H9 (cell line): ENCODE measurements at regions not wholly inside any gene's neighbourhood (a gene's known extent, or its start where the extent isn't known, plus 50 kb on each side); places are given as distances from the start of the nearest gene placed in this dataset.

Experiments
- DNase-seq: peaks from one replicate; pipeline ENCODE4 v3.0.0-alpha.2; 2017
- H2AFZ ChIP-seq: one replicate; pipeline ENCODE4 v1.6.1; 2013; ENCODE audit warnings: mild to moderate bottlenecking, low read length, control low read depth, moderate library complexity
- H2AK5ac ChIP-seq: 2 replicates; pipeline ENCODE4 v1.6.1; 2013; ENCODE audit warnings: low read length, control low read depth, mixed read lengths; ENCODE audit not compliant: insufficient read length
- H2BK120ac ChIP-seq: one replicate; pipeline ENCODE4 v1.6.1; 2013; ENCODE audit warnings: low read depth, mild to moderate bottlenecking, low read length, control low read depth, inconsistent platforms; ENCODE audit not compliant: poor library complexity, severe bottlenecking
- H2BK12ac ChIP-seq: 2 replicates; pipeline ENCODE4 v1.6.1; 2013; ENCODE audit warnings: low read length, control low read depth, mixed read lengths, low read depth; ENCODE audit not compliant: insufficient read length
- H2BK15ac ChIP-seq: 2 replicates; pipeline ENCODE4 v1.6.1; 2013; ENCODE audit warnings: low read depth, low read length, control low read depth
- H2BK20ac ChIP-seq: one replicate; pipeline ENCODE4 v1.6.1; 2013; ENCODE audit warnings: low read depth, mild to moderate bottlenecking, low read length, control low read depth, inconsistent platforms; ENCODE audit not compliant: poor library complexity, severe bottlenecking
- H2BK5ac ChIP-seq: 2 replicates; pipeline ENCODE4 v1.6.1; 2013; ENCODE audit warnings: low read length, control low read depth, mixed read lengths; ENCODE audit not compliant: insufficient read length
- H3K14ac ChIP-seq: 2 replicates; pipeline ENCODE4 v1.6.1; 2013; ENCODE audit warnings: low read length, control low read depth; ENCODE audit not compliant: insufficient read depth
- H3K18ac ChIP-seq: 2 replicates; pipeline ENCODE4 v1.6.1; 2013; ENCODE audit warnings: low read depth, mild to moderate bottlenecking, mixed read lengths, low read length, control low read depth; ENCODE audit not compliant: insufficient read length
- H3K23ac ChIP-seq: 2 replicates; pipeline ENCODE4 v1.6.1; 2013; ENCODE audit warnings: low read length, control low read depth, mixed read lengths, low read depth; ENCODE audit not compliant: insufficient read length
- H3K23me2 ChIP-seq: 2 replicates; pipeline ENCODE4 v1.6.1; 2013; ENCODE audit warnings: low read depth, mild to moderate bottlenecking, mixed read lengths, low read length, control low read depth; ENCODE audit not compliant: insufficient read length, poor library complexity, severe bottlenecking
- H3K27ac ChIP-seq: 2 replicates; pipeline ENCODE4 v1.5.1; 2013; ENCODE audit warnings: low read length, control low read depth, mixed read lengths, low read depth; ENCODE audit not compliant: insufficient read length
- H3K27me3 ChIP-seq: 2 replicates; pipeline ENCODE4 v1.6.1; 2013; ENCODE audit warnings: low read length, control low read depth, inconsistent platforms; ENCODE audit not compliant: insufficient read depth
- H3K4ac ChIP-seq: 2 replicates; pipeline ENCODE4 v1.6.1; 2013; ENCODE audit warnings: low read depth, mild to moderate bottlenecking, control low read depth, inconsistent platforms, low read length, moderate library complexity
- H3K4me1 ChIP-seq: 2 replicates; pipeline ENCODE4 v1.6.1; 2013; ENCODE audit warnings: low read length, control low read depth, inconsistent platforms; ENCODE audit not compliant: insufficient read depth
- H3K4me2 ChIP-seq: 2 replicates; pipeline ENCODE4 v1.6.1; 2013; ENCODE audit warnings: low read length, control low read depth, mixed read lengths; ENCODE audit not compliant: insufficient read length, insufficient read depth
- H3K56ac ChIP-seq: 2 replicates; pipeline ENCODE4 v1.6.1; 2013; ENCODE audit warnings: low read depth, mild to moderate bottlenecking, mixed read lengths, low read length, control low read depth; ENCODE audit not compliant: insufficient read length
- H3K79me1 ChIP-seq: 2 replicates; pipeline ENCODE4 v1.6.1; 2013; ENCODE audit warnings: low read depth, mild to moderate bottlenecking, moderate library complexity, low read length, control low read depth, inconsistent platforms; ENCODE audit not compliant: insufficient read depth, poor library complexity, severe bottlenecking
- H3K79me2 ChIP-seq: 2 replicates; pipeline ENCODE4 v1.6.1; 2013; ENCODE audit warnings: low read length, control low read depth, inconsistent platforms; ENCODE audit not compliant: insufficient read depth
- H3K9ac ChIP-seq: 2 replicates; pipeline ENCODE4 v1.6.1; 2013; ENCODE audit warnings: low read length, control low read depth, mixed read lengths; ENCODE audit not compliant: insufficient read length; ENCODE audit errors: extremely low read depth
- H3K9me3 ChIP-seq: one replicate; pipeline ENCODE4 v1.6.1; 2013; ENCODE audit warnings: low read depth, low read length, inconsistent platforms; ENCODE audit not compliant: control insufficient read depth
- H3T11ph ChIP-seq: one replicate; pipeline ENCODE4 v1.6.1; 2013; ENCODE audit warnings: mild to moderate bottlenecking, low read length, control low read depth, inconsistent platforms
- H4K20me1 ChIP-seq: one replicate; pipeline ENCODE4 v1.6.1; 2013; ENCODE audit not compliant: control insufficient read depth, insufficient read length, insufficient read depth
- H4K5ac ChIP-seq: 2 replicates; pipeline ENCODE4 v1.6.1; 2013; ENCODE audit warnings: low read depth, mild to moderate bottlenecking, mixed read lengths, low read length, control low read depth; ENCODE audit not compliant: insufficient read length
- H4K8ac ChIP-seq: replicated peaks from 2 replicates; pipeline ENCODE4 v1.6.1; 2013; ENCODE audit warnings: low read length, control low read depth, mixed read lengths, low read depth; ENCODE audit not compliant: insufficient read length
- H4K91ac ChIP-seq: 2 replicates; pipeline ENCODE4 v1.6.1; 2013; ENCODE audit warnings: low read depth, mild to moderate bottlenecking, moderate library complexity, mixed read lengths, low read length, control low read depth; ENCODE audit not compliant: insufficient read length
- H3K27ac Mint-ChIP-seq, 3 experiments: 2 replicates in 2 of 3; 3 replicates in 1 of 3; pipeline ENCODE4 v1.8.0; 2020 to 2021; ENCODE audit warnings: mixed read lengths in 3 of 3, mild to moderate bottlenecking in 1 of 3, moderate library complexity in 1 of 3
- H3K27me3 Mint-ChIP-seq: 2 replicates; pipeline ENCODE4 v1.8.0; 2021; ENCODE audit warnings: low read depth, mild to moderate bottlenecking, moderate library complexity, mixed read lengths
- H3K36me3 Mint-ChIP-seq, 3 experiments: 2 replicates in 2 of 3; 3 replicates in 1 of 3; pipeline ENCODE4 v1.8.0; 2020 to 2021; ENCODE audit warnings: low read depth in 3 of 3, mixed read lengths in 3 of 3; ENCODE audit not compliant: insufficient read depth in 1 of 3
- H3K4me1 Mint-ChIP-seq, 2 experiments: 2 replicates each; pipeline ENCODE4 v1.8.0; 2020; ENCODE audit warnings: mixed read lengths in 2 of 2
- H3K4me3 Mint-ChIP-seq, 2 experiments: 2 replicates in 1 of 2; 3 replicates in 1 of 2; pipeline ENCODE4 v1.8.0; 2020 to 2021; ENCODE audit warnings: mild to moderate bottlenecking in 2 of 2, mixed read lengths in 2 of 2, moderate library complexity in 1 of 2
- H3K9me3 Mint-ChIP-seq, 2 experiments: 2 replicates in 1 of 2; 3 replicates in 1 of 2; pipeline ENCODE4 v1.8.0; 2020; ENCODE audit warnings: mild to moderate bottlenecking in 2 of 2, mixed read lengths in 2 of 2, moderate library complexity in 1 of 2
- CTCF ChIP-seq: fragments of 200-600 bp; sonication (generic); conservative IDR thresholded peaks from 3 replicates; pipeline ENCODE4 v1.8.0; 2021; ENCODE audit warnings: antibody characterized with exemption, mild to moderate bottlenecking
- WGBS: extraction: QIAGEN DNeasy Blood & Tissue Kit; methylation state at CpG from one replicate; pipeline ENCODE4 v1.1.7; 2013; ENCODE audit warnings: missing lambda C conversion rate, low lambda C conversion rate, mixed read lengths; ENCODE audit not compliant: insufficient read length; ENCODE audit errors: extremely low coverage; 5-methylcytosine and 5-hydroxymethylcytosine counted together

- H3K56ac ChIP-seq: no peak overlapping the region
- H3K4me1 Mint-ChIP-seq: peaks cover 40 to 57% of the 10 kb centered on the region in 2 experiments
- H3K14ac ChIP-seq: no peak overlapping the region; the same call in 1 of the 2 replicates
- peak overlapping the region; percentile 81 for H2AFZ ChIP-seq
- H2BK20ac ChIP-seq: no peak overlapping the region
- no peak overlapping the region for H4K91ac ChIP-seq
- H3K27me3 ChIP-seq: no peaks in the 10 kb centered on the region
- no peaks in the 10 kb centered on the region for H3K79me1 ChIP-seq
- no peak overlapping the region for H3T11ph ChIP-seq
- H3K79me2 ChIP-seq: no peaks in the 10 kb centered on the region
- no peak overlapping the region for H2BK12ac ChIP-seq
- peak overlapping the region; percentile 13 for H3K4me2 ChIP-seq
- H4K8ac ChIP-seq: no peak overlapping the region
- H3K9ac ChIP-seq: no peak overlapping the region
- H4K5ac ChIP-seq: no peak overlapping the region
- H2BK5ac ChIP-seq: no peak overlapping the region
- no peak overlapping the region for H2AK5ac ChIP-seq
- H3K9me3 ChIP-seq: no peaks in the 10 kb centered on the region
- no peak overlapping the region for H2BK120ac ChIP-seq
- no peaks in the 10 kb centered on the region; a peak in 1 of 5 replicates for H3K9me3 Mint-ChIP-seq
- H3K4me1 ChIP-seq: peaks cover 9% of the 10 kb centered on the region; the same call in 1 of the 2 replicates
- no peak for TF ChIP-seq CTCF
- no peak overlapping the region for H3K18ac ChIP-seq
- no CpG with 5 or more reads among the region's 16 CpGs for WGBS
- peaks cover 8% of the 10 kb centered on the region for H3K27me3 Mint-ChIP-seq
- no peak overlapping the region for H3K27ac ChIP-seq
- no peaks in the 10 kb centered on the region for H3K36me3 Mint-ChIP-seq
- peak; percentile 82 for DNase-seq
- no peaks in the 10 kb centered on the region for H3K23me2 ChIP-seq
- no peak overlapping the region for H2BK15ac ChIP-seq
- no peaks in the 10 kb centered on the region for H4K20me1 ChIP-seq
- peak overlapping the region; percentile 69 to 82 (median 74); a peak in 4 of 7 replicates for H3K27ac Mint-ChIP-seq
- no peak overlapping the region for H3K23ac ChIP-seq
- H3K4ac ChIP-seq: no peak overlapping the region
- peak overlapping the region; percentile 39 to 49; a peak in 2 of 5 replicates for H3K4me3 Mint-ChIP-seq
Measured at GRCh38 chr9:129278391-129279237, 100.6 kb upstream of the IER5L start.
